HG02623 (cell line): ENCODE measurements at regions not wholly inside any gene's neighbourhood (a gene's known extent, or its start where the extent isn't known, plus 50 kb on each side); places are given as distances from the start of the nearest gene placed in this dataset.
"Not testable (repeated sequence)": the region's sequence is repeated elsewhere in the genome, so short reads cannot be mapped to it uniquely, and the experiment has no call there.

Source experiments
- ATAC-seq: cut with Tn5 transposase; IDR thresholded peaks from one replicate; pipeline ENCODE4 v1.9.1; 2021; ENCODE audit warnings: moderate library complexity; ENCODE audit not compliant: unreplicated experiment

- no peak for ATAC-seq
Observed at GRCh38 chr1:194774535-194774934, 1588.1 kb upstream of the B3GALT2 start.

- ATAC-seq: no peak
Observed at GRCh38 chr1:194755241-194755994, 1569.0 kb upstream of the B3GALT2 start.

- not testable (repeated sequence) for ATAC-seq
Observed at GRCh38 chr1:194738843-194739242, 1552.4 kb upstream of the B3GALT2 start.

- no peak for ATAC-seq
Observed at GRCh38 chr1:194734970-194735369, 1548.6 kb upstream of the B3GALT2 start.

GRCh38 chr1:194731025-194731424 lies 1544.6 kb upstream of the B3GALT2 start:
- ATAC-seq: no peak

- no peak for ATAC-seq
Observed at GRCh38 chr1:194730304-194730703, 1543.9 kb upstream of the B3GALT2 start.

GRCh38 chr1:194723067-194723466 lies 1536.7 kb upstream of the B3GALT2 start:
- no peak for ATAC-seq

- ATAC-seq: no peak
Observed at GRCh38 chr1:194717941-194718340, 1531.5 kb upstream of the B3GALT2 start.

- ATAC-seq: no peak
Observed at GRCh38 chr1:194717334-194717733, 1530.9 kb upstream of the B3GALT2 start.

- no peak for ATAC-seq
Observed at GRCh38 chr1:194710671-194711070, 1524.3 kb upstream of the B3GALT2 start.

- no peak for ATAC-seq
Observed at GRCh38 chr1:194709439-194709838, 1523.0 kb upstream of the B3GALT2 start.

GRCh38 chr1:194707074-194707473 lies 1520.7 kb upstream of the B3GALT2 start:
- ATAC-seq: no peak

- ATAC-seq: peak; percentile 72
Observed at GRCh38 chr1:194705123-194705854, 1518.9 kb upstream of the B3GALT2 start.

- ATAC-seq: no peak
Observed at GRCh38 chr1:194698908-194699318, 1512.5 kb upstream of the B3GALT2 start.

- no peak for ATAC-seq
Observed at GRCh38 chr1:194693244-194693643, 1506.8 kb upstream of the B3GALT2 start.

GRCh38 chr1:194684636-194685035 lies 1498.2 kb upstream of the B3GALT2 start:
- ATAC-seq: no peak

GRCh38 chr1:194658090-194658439 lies 1471.7 kb upstream of the B3GALT2 start:
- no peak for ATAC-seq

GRCh38 chr1:194654956-194655355 lies 1468.5 kb upstream of the B3GALT2 start:
- no peak for ATAC-seq

GRCh38 chr1:194653385-194653784 lies 1467.0 kb upstream of the B3GALT2 start:
- ATAC-seq: no peak

GRCh38 chr1:194647118-194647517 lies 1460.7 kb upstream of the B3GALT2 start:
- no peak for ATAC-seq

GRCh38 chr1:194644528-194644927 lies 1458.1 kb upstream of the B3GALT2 start:
- ATAC-seq: no peak

GRCh38 chr1:194640322-194640721 lies 1453.9 kb upstream of the B3GALT2 start:
- no peak for ATAC-seq
